Prostate gland (tissue), 2 donors: ENCODE measurements at regions not wholly inside any gene's neighbourhood (a gene's known extent, or its start where the extent isn't known, plus 50 kb on each side); places are given as distances from the start of the nearest gene placed in this dataset.

ENCODE experiments used
- DNase-seq: peaks from one replicate; pipeline ENCODE4 v3.0.0-alpha.2; 2019; ENCODE audit warnings: low spot score
- H3K27ac ChIP-seq, 2 donors: fragments of 200-600 bp; sonication (generic); 2 replicates each; pipeline ENCODE4 v1.5.1; 2017 to 2019
- H3K27me3 ChIP-seq: fragments of 200-600 bp; sonication (generic); replicated peaks from 2 replicates; pipeline ENCODE4 v1.5.1; 2019; ENCODE audit not compliant: insufficient read depth
- H3K36me3 ChIP-seq, 2 donors: fragments of 200-600 bp; sonication (generic); 1 replicate in 1 of 2; 2 replicates in 1 of 2; pipeline versions ENCODE4 v1.5.1 to v1.8.1; 2017 to 2019
- H3K4me1 ChIP-seq: fragments of 200-600 bp; sonication (generic); replicated peaks from 2 replicates; pipeline ENCODE4 v1.5.1; 2019
- H3K4me3 ChIP-seq, 2 donors: fragments of 200-600 bp; sonication (generic); 2 replicates each; pipeline ENCODE4 v1.5.1; 2017 to 2019
- H3K9me3 ChIP-seq: fragments of 200-600 bp; sonication (generic); 2 replicates; pipeline ENCODE4 v1.5.1; 2017
- CTCF ChIP-seq, 4 experiments: fragments of 200-600 bp in 2 of 4; fragments of 450-650 bp in 2 of 4; sonication (generic) in 2 of 4; IDR thresholded peaks; 1 replicate in 3 of 4; 2 replicates in 1 of 4; pipeline ENCODE4 v1.5.1; 2016 to 2019; ENCODE audit warnings: antibody characterized with exemption in 4 of 4, mild to moderate bottlenecking in 2 of 4, moderate library complexity in 2 of 4
- POLR2A ChIP-seq: fragments of 450-650 bp; IDR thresholded peaks from one replicate; pipeline ENCODE4 v1.6.1; 2016; ENCODE audit warnings: antibody characterized with exemption, mild to moderate bottlenecking
- POLR2AphosphoS5 ChIP-seq: sonication (generic); formaldehyde crosslinking; IDR thresholded peaks from one replicate; pipeline ENCODE4 v1.6.1; 2017; ENCODE audit warnings: antibody characterized with exemption
- WGBS: methylation state at CpG from one replicate; pipeline ENCODE4 v1.1.5; 2018; 5-methylcytosine and 5-hydroxymethylcytosine counted together
- intact Hi-C: fragments of 100-400 bp; cut with DNase I; formaldehyde crosslinking; loops from one replicate; pipeline ENCODE4 v1.14.2; 2022

- Histone ChIP-seq H3K4me1 (no peaks in the 10 kb centered on the region), H3K27me3 (no peaks in the 10 kb centered on the region), H3K9me3 (no peaks in the 10 kb centered on the region), H3K27ac (no peak overlapping the region), H3K4me3 (no peak overlapping the region), H3K36me3 (no peaks in the 10 kb centered on the region)
- no peak for TF ChIP-seq POLR2A
- no peak for TF ChIP-seq CTCF (IDR thresholded peaks at IDR 0.05)
- no peak for TF ChIP-seq POLR2AphosphoS5
- 26% methylated on average over 2 of the region's 2 CpGs for WGBS
- intact Hi-C loops = no loop called here
- DNase-seq = no peak
Observed at GRCh38 chrX:112270991-112271390, 188.4 kb upstream of the TRPC5 start.

- intact Hi-C loops = no loop called here
- 66% methylated on average over 2 of the region's 2 CpGs for whole genome bisulfite sequencing
- DNase-seq = no peak
Observed at GRCh38 chrX:112266136-112266535, 183.6 kb upstream of the TRPC5 start.

GRCh38 chrX:112259375-112259774 lies 176.8 kb upstream of the TRPC5 start:
- intact Hi-C loops = no loop called here
- 81% methylated on average over 3 of the region's 3 CpGs for WGBS
- TF ChIP-seq POLR2A (no peak), POLR2AphosphoS5 (no peak), CTCF (IDR thresholded peaks at IDR 0.05) (no peak)

More at GRCh38 chrX:112266136-112266535, 183.6 kb upstream of the TRPC5 start:
- no peaks in the 10 kb centered on the region for H3K27me3 ChIP-seq
- TF ChIP-seq CTCF (IDR thresholded peaks at IDR 0.05) (no peak), POLR2A (no peak), POLR2AphosphoS5 (no peak)
- H3K27ac ChIP-seq = no peak overlapping the region
- H3K36me3 ChIP-seq = no peaks in the 10 kb centered on the region
- H3K9me3 ChIP-seq = no peaks in the 10 kb centered on the region
- H3K4me1 ChIP-seq = no peaks in the 10 kb centered on the region
- no peak overlapping the region for H3K4me3 ChIP-seq

GRCh38 chrX:112254896-112255295 lies 172.3 kb upstream of the TRPC5 start:
- Histone ChIP-seq H3K4me1 (no peaks in the 10 kb centered on the region), H3K4me3 (no peak overlapping the region), H3K27me3 (no peaks in the 10 kb centered on the region), H3K27ac (no peak overlapping the region), H3K36me3 (no peaks in the 10 kb centered on the region), H3K9me3 (no peaks in the 10 kb centered on the region)
- intact Hi-C loops = no loop called here
- TF ChIP-seq POLR2A (no peak), POLR2AphosphoS5 (no peak), CTCF (IDR thresholded peaks at IDR 0.05) (no peak)
- WGBS = 45% methylated on average over 2 of the region's 2 CpGs
- DNase-seq = no peak

More at GRCh38 chrX:112259375-112259774, 176.8 kb upstream of the TRPC5 start:
- H3K27me3 ChIP-seq = no peaks in the 10 kb centered on the region
- DNase-seq = no peak
- no peaks in the 10 kb centered on the region for H3K4me1 ChIP-seq
- no peak overlapping the region for H3K4me3 ChIP-seq
- no peaks in the 10 kb centered on the region for H3K36me3 ChIP-seq
- H3K27ac ChIP-seq = no peak overlapping the region
- H3K9me3 ChIP-seq = no peaks in the 10 kb centered on the region

GRCh38 chrX:112247714-112248113 lies 165.1 kb upstream of the TRPC5 start:
- peak; percentile 31 for TF ChIP-seq POLR2AphosphoS5
- no peak for TF ChIP-seq CTCF (IDR thresholded peaks at IDR 0.05)
- TF ChIP-seq POLR2A = no peak
- Histone ChIP-seq H3K27ac (no peak overlapping the region), H3K4me1 (no peaks in the 10 kb centered on the region), H3K27me3 (no peaks in the 10 kb centered on the region), H3K4me3 (no peak overlapping the region), H3K36me3 (no peaks in the 10 kb centered on the region), H3K9me3 (no peaks in the 10 kb centered on the region)
- peak; percentile 16 for DNase-seq
- intact Hi-C loops = no loop called here
- 27% methylated on average over 1 of the region's 1 CpG for WGBS
